ENCODE measurements at regions not wholly inside any gene's neighbourhood (a gene's known extent, or its start where the extent isn't known, plus 50 kb on each side); places are given as distances from the start of the nearest gene placed in this dataset.
A peak's percentile ranks its signal among the peaks of the same experiment; 100 is the strongest.
"Not testable (repeated sequence)": the region's sequence is repeated elsewhere in the genome, so short reads cannot be mapped to it uniquely, and the experiment has no call there.

GRCh38 chr11:98365190-98365589, 655.6 kb upstream of the CNTN5 start:
- TF ChIP-seq CTCF (IDR thresholded peaks at IDR 0.05; ENCODE audit: low read depth, low read length): no peak
- no peak overlapping the region for H3K4me3 ChIP-seq (replicated peaks in 1 of 2; ENCODE audit: low read depth in 2 of 2, low read length in 2 of 2)
- peak in 1 of 2 donors; percentile 8 for DNase-seq (ENCODE audit: low read depth in 2 of 2)

DNA sequence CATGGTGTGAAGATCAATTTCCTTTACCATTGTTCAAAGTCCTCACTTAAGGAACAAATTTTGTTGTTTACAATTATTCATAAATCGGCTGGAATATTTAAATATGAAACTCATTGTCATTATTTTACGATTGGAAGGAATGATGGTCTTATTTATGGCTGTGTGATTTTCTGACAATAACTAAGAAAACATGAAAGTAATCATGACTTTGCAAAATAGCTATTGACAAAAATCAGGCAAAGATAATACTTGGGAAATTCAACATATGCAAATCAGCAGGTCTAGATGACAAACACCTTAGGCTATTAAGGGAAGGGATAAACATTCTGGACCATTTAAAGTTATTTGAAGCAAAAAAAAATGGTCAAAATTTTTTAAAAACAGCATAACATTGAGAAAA, 654.8 kb upstream of the CNTN5 start:
- H3K4me3 ChIP-seq (replicated peaks in 1 of 2; ENCODE audit: low read depth in 2 of 2, low read length in 2 of 2): no peak overlapping the region
- no peak for TF ChIP-seq CTCF (IDR thresholded peaks at IDR 0.05; ENCODE audit: low read depth, low read length)
- DNase-seq (ENCODE audit: low read depth in 2 of 2): no peak

DNA sequence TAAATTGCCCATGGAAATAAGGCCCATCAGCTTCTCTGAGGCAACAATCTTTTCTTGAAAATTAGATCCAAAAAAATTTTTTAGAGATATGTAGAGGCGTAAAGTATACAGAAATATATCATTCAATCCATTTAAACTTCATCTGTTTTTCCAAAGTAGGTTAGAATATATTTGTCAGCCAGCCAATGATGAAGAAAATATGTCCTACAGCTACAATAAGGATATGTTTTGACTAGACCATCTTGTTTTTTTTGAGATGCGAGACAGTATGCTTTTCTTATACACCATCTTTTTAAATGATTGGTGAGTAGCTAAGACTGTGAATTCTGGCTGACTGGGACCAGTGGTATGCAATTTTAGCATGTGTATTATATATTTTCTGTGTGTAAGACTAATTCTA, 630.4 kb upstream of the CNTN5 start:
- no peak for TF ChIP-seq CTCF (IDR thresholded peaks at IDR 0.05; ENCODE audit: low read depth, low read length)
- H3K4me3 ChIP-seq (replicated peaks in 1 of 2; ENCODE audit: low read depth in 2 of 2, low read length in 2 of 2): no peak overlapping the region
- DNase-seq (ENCODE audit: low read depth in 2 of 2): no peak

- DNase-seq (ENCODE audit: low read depth in 2 of 2); H3K4me3 ChIP-seq (replicated peaks in 1 of 2; ENCODE audit: low read depth in 2 of 2, low read length in 2 of 2): not testable (repeated sequence)
Measured at GRCh38 chr11:98394500-98394899, 626.2 kb upstream of the CNTN5 start.

GRCh38 chr11:98398508-98398907, 622.2 kb upstream of the CNTN5 start:
- DNase-seq (ENCODE audit: low read depth in 2 of 2): no peak
- TF ChIP-seq CTCF (IDR thresholded peaks at IDR 0.05; ENCODE audit: low read depth, low read length): no peak
- H3K4me3 ChIP-seq (replicated peaks in 1 of 2; ENCODE audit: low read depth in 2 of 2, low read length in 2 of 2): no peak overlapping the region

DNA sequence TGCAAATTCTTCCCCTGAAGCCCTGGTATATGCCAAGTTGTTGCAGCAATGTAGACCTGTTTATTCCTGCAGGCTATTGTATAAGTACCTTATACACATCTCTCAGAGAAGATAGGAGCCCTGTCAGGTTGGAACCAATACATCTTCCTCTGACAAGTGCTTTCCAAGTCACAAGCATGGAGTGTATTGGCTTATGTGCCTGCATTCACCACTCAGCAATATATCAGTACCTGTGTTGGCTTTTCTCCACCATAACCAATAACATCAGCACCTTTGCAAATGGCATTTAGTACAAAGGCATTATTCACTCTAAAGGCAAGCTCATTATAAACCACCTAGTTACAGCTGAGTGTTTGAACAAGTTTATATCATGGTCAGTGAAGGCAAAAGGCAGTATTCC, 611.7 kb upstream of the CNTN5 start:
- no peak for DNase-seq (ENCODE audit: low read depth in 2 of 2)
- no peak overlapping the region for H3K4me3 ChIP-seq (replicated peaks in 1 of 2; ENCODE audit: low read depth in 2 of 2, low read length in 2 of 2)
- TF ChIP-seq CTCF (IDR thresholded peaks at IDR 0.05; ENCODE audit: low read depth, low read length): no peak

- H3K4me3 ChIP-seq (replicated peaks in 1 of 2; ENCODE audit: low read depth in 2 of 2, low read length in 2 of 2): no peak overlapping the region
- no peak for TF ChIP-seq CTCF (IDR thresholded peaks at IDR 0.05; ENCODE audit: low read depth, low read length)
- no peak for DNase-seq (ENCODE audit: low read depth in 2 of 2)
Measured at GRCh38 chr11:98411777-98412176, 609.0 kb upstream of the CNTN5 start.
